Upper lobe of left lung (tissue), 6 donors: ENCODE measurements at regions not wholly inside any gene's neighbourhood (a gene's known extent, or its start where the extent isn't known, plus 50 kb on each side); places are given as distances from the start of the nearest gene placed in this dataset.

Experiments used
- ATAC-seq, 2 donors: fragments of 200-7000 bp; cut with Tn5 transposase; one replicate each; pipeline ENCODE4 v1.9.1; 2022; ENCODE audit warnings: mild to moderate bottlenecking in 2 of 2, moderate library complexity in 2 of 2; ENCODE audit not compliant: low FRiP score in 2 of 2
- DNase-seq, 2 donors: peaks; one replicate each; pipeline ENCODE4 v3.0.0-alpha.2; 2019 to 2020
- H3K27ac ChIP-seq, 4 donors: fragments of 200-600 bp; sonication (generic); one replicate each; pipeline ENCODE4 v1.5.1; 2016 to 2019
- H3K27me3 ChIP-seq, 4 donors: fragments of 200-600 bp; sonication (generic); one replicate each; pipeline ENCODE4 v1.5.1; 2017 to 2019
- H3K36me3 ChIP-seq, 4 donors: fragments of 200-600 bp; sonication (generic); one replicate each; pipeline ENCODE4 v1.5.1; 2016 to 2019
- H3K4me1 ChIP-seq, 4 donors: fragments of 200-600 bp; sonication (generic); one replicate each; pipeline ENCODE4 v1.5.1; 2018 to 2019
- H3K4me3 ChIP-seq, 4 donors: fragments of 200-600 bp; sonication (generic); one replicate each; pipeline ENCODE4 v1.5.1; 2017 to 2019; ENCODE audit warnings: mild to moderate bottlenecking in 2 of 4, moderate library complexity in 1 of 4
- H3K9me3 ChIP-seq, 4 donors: fragments of 200-600 bp; sonication (generic); one replicate each; pipeline ENCODE4 v1.5.1; 2018 to 2019
- EP300 ChIP-seq, 4 donors: sonication (generic); formaldehyde crosslinking; IDR thresholded peaks; one replicate each; pipeline ENCODE4 v1.5.1; 2017; ENCODE audit warnings: antibody characterized with exemption in 4 of 4, control low read depth in 2 of 4
- POLR2A ChIP-seq, 4 donors: fragments of 450-650 bp; IDR thresholded peaks; one replicate each; pipeline ENCODE4 v1.5.1; 2016 to 2017; ENCODE audit warnings: antibody characterized with exemption in 4 of 4, mild to moderate bottlenecking in 2 of 4
- POLR2AphosphoS5 ChIP-seq, 2 donors: sonication (generic); formaldehyde crosslinking; IDR thresholded peaks; one replicate each; pipeline ENCODE4 v1.5.1; 2017; ENCODE audit warnings: antibody characterized with exemption in 2 of 2
- WGBS, 2 donors: methylation state at CpG; one replicate each; pipeline ENCODE4 v1.1.5; 2017 to 2018; 5-methylcytosine and 5-hydroxymethylcytosine counted together
- TF ChIP-seq, protein P1 (sequence below), 6 experiments: fragments of 450-650 bp in 4 of 6; fragments of 200-600 bp in 2 of 6; sonication (generic) in 2 of 6; IDR thresholded peaks; one replicate each; pipeline ENCODE4 v1.5.1; 2016 to 2019; ENCODE audit warnings: antibody characterized with exemption in 6 of 6
- donor health status: DM: no; HTN: no; CAD: no; lungs with moderate emphysema.
- donor health status: DM: no; HTN: yes; CAD: no; lungs with severe emphysema.

GRCh38 chr1:76003946-76004345, 70.6 kb upstream of the ST6GALNAC3 start:
- TF ChIP-seq POLR2A (IDR thresholded peaks at IDR 0.05) (no peak), POLR2AphosphoS5 (IDR thresholded peaks at IDR 0.05) (no peak), EP300 (IDR thresholded peaks at IDR 0.05) (no peak)
- TF ChIP-seq, protein P1, sequence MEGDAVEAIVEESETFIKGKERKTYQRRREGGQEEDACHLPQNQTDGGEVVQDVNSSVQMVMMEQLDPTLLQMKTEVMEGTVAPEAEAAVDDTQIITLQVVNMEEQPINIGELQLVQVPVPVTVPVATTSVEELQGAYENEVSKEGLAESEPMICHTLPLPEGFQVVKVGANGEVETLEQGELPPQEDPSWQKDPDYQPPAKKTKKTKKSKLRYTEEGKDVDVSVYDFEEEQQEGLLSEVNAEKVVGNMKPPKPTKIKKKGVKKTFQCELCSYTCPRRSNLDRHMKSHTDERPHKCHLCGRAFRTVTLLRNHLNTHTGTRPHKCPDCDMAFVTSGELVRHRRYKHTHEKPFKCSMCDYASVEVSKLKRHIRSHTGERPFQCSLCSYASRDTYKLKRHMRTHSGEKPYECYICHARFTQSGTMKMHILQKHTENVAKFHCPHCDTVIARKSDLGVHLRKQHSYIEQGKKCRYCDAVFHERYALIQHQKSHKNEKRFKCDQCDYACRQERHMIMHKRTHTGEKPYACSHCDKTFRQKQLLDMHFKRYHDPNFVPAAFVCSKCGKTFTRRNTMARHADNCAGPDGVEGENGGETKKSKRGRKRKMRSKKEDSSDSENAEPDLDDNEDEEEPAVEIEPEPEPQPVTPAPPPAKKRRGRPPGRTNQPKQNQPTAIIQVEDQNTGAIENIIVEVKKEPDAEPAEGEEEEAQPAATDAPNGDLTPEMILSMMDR (IDR thresholded peaks at IDR 0.05) = no peak
- Histone ChIP-seq H3K36me3 (no peaks in the 10 kb centered on the region), H3K27ac (no peak overlapping the region), H3K4me1 (no peaks in the 10 kb centered on the region), H3K4me3 (no peak overlapping the region), H3K27me3 (no peaks in the 10 kb centered on the region), H3K9me3 (no peaks in the 10 kb centered on the region)
- no peak for ATAC-seq
- WGBS, 2 donors = 86 to 98% methylated on average over 1 of the region's 1 CpG
- DNase-seq = no peak

GRCh38 chr1:76005765-76006164, 68.8 kb upstream of the ST6GALNAC3 start:
- TF ChIP-seq, protein P1 (IDR thresholded peaks at IDR 0.05) = no peak
- TF ChIP-seq POLR2A (IDR thresholded peaks at IDR 0.05) (no peak), POLR2AphosphoS5 (IDR thresholded peaks at IDR 0.05) (no peak), EP300 (IDR thresholded peaks at IDR 0.05) (no peak)
- H3K27me3 ChIP-seq = no peaks in the 10 kb centered on the region
- no peaks in the 10 kb centered on the region for H3K9me3 ChIP-seq
- no peak overlapping the region for H3K27ac ChIP-seq
- no peaks in the 10 kb centered on the region for H3K36me3 ChIP-seq
- no peaks in the 10 kb centered on the region for H3K4me1 ChIP-seq
- no peak for DNase-seq
- no peak for ATAC-seq
- WGBS, 2 donors = 81% methylated on average over 4 of the region's 4 CpGs
- H3K4me3 ChIP-seq = no peak overlapping the region

DNA sequence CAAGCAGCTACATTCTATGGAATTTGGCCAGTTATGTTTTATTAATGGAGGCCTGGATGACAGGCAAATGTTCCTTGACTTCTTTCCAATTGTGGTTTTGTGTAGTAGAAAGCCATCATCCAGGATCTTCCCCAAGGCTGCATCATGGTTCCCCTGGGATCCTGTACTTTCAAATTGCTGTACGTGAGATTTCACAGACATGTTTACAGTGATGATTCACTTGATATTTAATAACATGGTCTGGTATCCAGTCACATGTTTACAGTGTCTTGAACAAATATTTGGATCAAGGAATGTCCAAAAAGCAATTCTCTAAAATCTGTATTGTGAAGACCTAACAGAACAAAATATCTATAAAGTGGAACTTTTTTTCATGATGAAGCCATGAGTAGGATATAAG, 68.3 kb upstream of the ST6GALNAC3 start:
- no peak for DNase-seq
- peak in 1 of 2 donors; percentile 31 for ATAC-seq

GRCh38 chr1:76010802-76011201, 63.7 kb upstream of the ST6GALNAC3 start:
- no peaks in the 10 kb centered on the region for H3K36me3 ChIP-seq
- 84 to 86% methylated on average over 4 of the region's 4 CpGs for WGBS, 2 donors
- H3K27me3 ChIP-seq = no peaks in the 10 kb centered on the region
- H3K4me1 ChIP-seq = no peaks in the 10 kb centered on the region
- ATAC-seq = no peak
- DNase-seq = no peak
- no peak overlapping the region for H3K27ac ChIP-seq
- H3K9me3 ChIP-seq = no peaks in the 10 kb centered on the region
- no peak overlapping the region for H3K4me3 ChIP-seq
- TF ChIP-seq POLR2A (IDR thresholded peaks at IDR 0.05) (no peak), POLR2AphosphoS5 (IDR thresholded peaks at IDR 0.05) (no peak), EP300 (IDR thresholded peaks at IDR 0.05) (no peak)
- TF ChIP-seq, protein P1 (IDR thresholded peaks at IDR 0.05) = no peak

More for the DNA sequence above, 68.3 kb upstream of the ST6GALNAC3 start:
- 63 to 73% methylated on average over 1 of the region's 1 CpG for WGBS, 2 donors
- H3K36me3 ChIP-seq = no peaks in the 10 kb centered on the region
- no peaks in the 10 kb centered on the region for H3K27me3 ChIP-seq
- no peak overlapping the region for H3K4me3 ChIP-seq
- H3K4me1 ChIP-seq = no peaks in the 10 kb centered on the region
- TF ChIP-seq, protein P1 (IDR thresholded peaks at IDR 0.05) = no peak
- no peak for TF ChIP-seq POLR2A (IDR thresholded peaks at IDR 0.05)
- TF ChIP-seq EP300 (IDR thresholded peaks at IDR 0.05) = no peak
- TF ChIP-seq POLR2AphosphoS5 (IDR thresholded peaks at IDR 0.05) = no peak
- H3K9me3 ChIP-seq = no peaks in the 10 kb centered on the region
- H3K27ac ChIP-seq = no peak overlapping the region

DNA sequence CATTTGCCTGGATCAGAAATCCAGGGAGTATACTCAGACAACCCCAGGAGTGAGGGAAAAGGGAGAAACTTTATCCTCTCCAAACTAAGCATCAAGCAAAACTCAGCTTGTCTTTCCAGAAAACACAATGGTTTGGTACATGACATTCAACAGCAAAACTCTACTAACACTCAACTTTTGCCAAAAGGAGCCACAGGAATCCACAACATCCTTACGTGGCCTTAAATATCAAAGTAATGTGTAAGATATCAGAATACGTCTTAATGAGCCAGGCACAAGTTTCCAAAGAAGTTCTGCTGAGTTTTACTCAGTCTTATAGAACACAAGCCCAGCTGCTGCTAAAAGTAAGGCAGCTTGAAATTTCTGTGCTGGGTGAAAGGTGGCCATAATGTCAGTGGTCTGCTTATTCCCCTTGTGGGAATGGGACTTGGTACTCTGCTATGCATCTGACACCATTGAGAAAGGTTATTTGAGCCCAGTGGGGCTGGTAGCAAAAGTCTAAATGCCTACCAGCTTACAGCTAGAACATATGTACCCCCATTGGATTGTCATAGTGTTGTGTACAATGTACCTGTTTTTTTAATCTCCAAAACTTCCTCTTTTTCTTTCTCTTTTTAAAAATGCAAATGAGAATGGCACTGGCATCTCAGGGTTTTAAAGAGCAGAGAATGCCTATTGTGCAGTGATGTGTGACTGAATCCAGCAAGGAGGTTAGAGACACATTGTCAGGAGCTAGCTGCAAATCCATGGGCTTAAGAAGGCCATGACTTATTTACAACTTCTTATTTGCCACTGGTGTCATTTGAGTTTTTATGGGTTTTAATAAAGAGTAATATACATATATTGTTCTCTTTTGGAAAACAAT, 62.0 kb upstream of the ST6GALNAC3 start:
- Histone ChIP-seq H3K27ac (no peak overlapping the region), H3K27me3 (no peaks in the 10 kb centered on the region), H3K36me3 (no peaks in the 10 kb centered on the region), H3K4me1 (no peaks in the 10 kb centered on the region), H3K9me3 (no peaks in the 10 kb centered on the region), H3K4me3 (no peak overlapping the region)
- no peak for TF ChIP-seq POLR2AphosphoS5 (IDR thresholded peaks at IDR 0.05)
- TF ChIP-seq, protein P1 (IDR thresholded peaks at IDR 0.05) = no peak
- no peak for TF ChIP-seq POLR2A (IDR thresholded peaks at IDR 0.05)
- TF ChIP-seq EP300 (IDR thresholded peaks at IDR 0.05) = no peak
- no peak for ATAC-seq
- no peak for DNase-seq
- 77 to 92% methylated on average over 2 of the region's 2 CpGs for WGBS, 2 donors
